Epithelial cell of esophagus (primary cell): ENCODE measurements at regions not wholly inside any gene's neighbourhood (a gene's known extent, or its start where the extent isn't known, plus 50 kb on each side); places are given as distances from the start of the nearest gene placed in this dataset.
"Not testable (repeated sequence)": the region's sequence is repeated elsewhere in the genome, so short reads cannot be mapped to it uniquely, and the experiment has no call there.

Experiments used
- DNase-seq: peaks from one replicate; pipeline ENCODE4 v3.0.0; 2010; ENCODE audit warnings: low read depth
- H3K4me3 ChIP-seq: 2 replicates; pipeline ENCODE4 v1.5.1; 2011; ENCODE audit warnings: mild to moderate bottlenecking, low read length, control low read depth
- TF ChIP-seq, protein P1 (sequence below): IDR thresholded peaks from 2 replicates; pipeline ENCODE4 v1.5.1; 2011; ENCODE audit warnings: low read depth, mild to moderate bottlenecking, low read length, control low read depth, inconsistent platforms; ENCODE audit not compliant: insufficient read depth; ENCODE audit errors: missing control alignments

DNA sequence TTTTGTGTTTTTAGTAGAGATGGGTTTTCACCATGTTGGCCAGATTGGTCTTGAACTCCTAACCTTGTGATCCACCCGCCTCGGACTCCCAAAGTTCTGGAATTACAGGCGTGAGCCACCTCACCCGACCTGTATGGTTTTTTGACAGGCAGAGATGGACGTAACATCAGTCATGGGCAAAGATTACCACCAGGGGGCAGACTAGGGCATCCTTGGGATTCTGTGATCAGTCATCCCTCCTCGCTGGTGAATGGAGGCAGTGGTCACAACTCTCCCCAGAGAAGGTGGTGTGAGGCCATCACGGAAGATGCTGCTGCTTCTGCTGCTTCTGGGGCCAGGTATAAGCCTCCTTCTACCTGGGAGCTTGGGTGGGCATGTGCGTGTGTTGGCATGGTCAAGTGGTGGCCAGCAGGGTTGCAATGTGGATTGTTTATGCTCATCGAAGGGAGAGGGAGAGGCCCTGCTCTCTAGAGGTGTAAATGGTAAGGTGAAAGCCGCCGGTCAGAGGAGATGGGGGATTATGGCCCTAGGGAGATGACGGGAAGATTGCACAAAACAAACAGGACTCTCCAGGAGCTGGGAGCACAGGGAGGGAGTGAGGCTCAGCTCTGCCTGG is 122.7 kb upstream of the PRSS1 start:
- TF ChIP-seq, protein P1, sequence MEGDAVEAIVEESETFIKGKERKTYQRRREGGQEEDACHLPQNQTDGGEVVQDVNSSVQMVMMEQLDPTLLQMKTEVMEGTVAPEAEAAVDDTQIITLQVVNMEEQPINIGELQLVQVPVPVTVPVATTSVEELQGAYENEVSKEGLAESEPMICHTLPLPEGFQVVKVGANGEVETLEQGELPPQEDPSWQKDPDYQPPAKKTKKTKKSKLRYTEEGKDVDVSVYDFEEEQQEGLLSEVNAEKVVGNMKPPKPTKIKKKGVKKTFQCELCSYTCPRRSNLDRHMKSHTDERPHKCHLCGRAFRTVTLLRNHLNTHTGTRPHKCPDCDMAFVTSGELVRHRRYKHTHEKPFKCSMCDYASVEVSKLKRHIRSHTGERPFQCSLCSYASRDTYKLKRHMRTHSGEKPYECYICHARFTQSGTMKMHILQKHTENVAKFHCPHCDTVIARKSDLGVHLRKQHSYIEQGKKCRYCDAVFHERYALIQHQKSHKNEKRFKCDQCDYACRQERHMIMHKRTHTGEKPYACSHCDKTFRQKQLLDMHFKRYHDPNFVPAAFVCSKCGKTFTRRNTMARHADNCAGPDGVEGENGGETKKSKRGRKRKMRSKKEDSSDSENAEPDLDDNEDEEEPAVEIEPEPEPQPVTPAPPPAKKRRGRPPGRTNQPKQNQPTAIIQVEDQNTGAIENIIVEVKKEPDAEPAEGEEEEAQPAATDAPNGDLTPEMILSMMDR: peak; percentile 65
- DNase-seq: peak; percentile 61

DNA sequence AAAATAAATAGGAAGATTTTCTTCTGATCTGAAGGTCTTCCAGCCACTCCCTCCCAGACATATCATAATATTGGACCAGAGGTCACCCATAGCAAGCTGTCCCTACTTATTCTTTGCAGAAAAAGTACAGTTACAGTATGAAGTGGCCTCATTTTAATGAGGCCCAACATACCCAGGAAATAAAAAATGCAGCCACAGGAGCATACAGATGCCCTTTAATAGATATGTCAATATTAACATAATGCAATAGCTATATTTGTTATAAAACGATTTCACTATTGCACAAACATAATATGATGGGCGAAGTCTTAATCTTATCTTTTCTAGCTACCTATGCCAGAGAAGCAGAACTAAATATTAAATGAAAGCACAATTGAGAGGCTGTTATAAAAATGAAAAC is 124.1 kb upstream of the PRSS1 start:
- not testable (repeated sequence) for DNase-seq, H3K4me3 ChIP-seq

More for the DNA sequence above, 122.7 kb upstream of the PRSS1 start:
- no peak overlapping the region for H3K4me3 ChIP-seq

DNA sequence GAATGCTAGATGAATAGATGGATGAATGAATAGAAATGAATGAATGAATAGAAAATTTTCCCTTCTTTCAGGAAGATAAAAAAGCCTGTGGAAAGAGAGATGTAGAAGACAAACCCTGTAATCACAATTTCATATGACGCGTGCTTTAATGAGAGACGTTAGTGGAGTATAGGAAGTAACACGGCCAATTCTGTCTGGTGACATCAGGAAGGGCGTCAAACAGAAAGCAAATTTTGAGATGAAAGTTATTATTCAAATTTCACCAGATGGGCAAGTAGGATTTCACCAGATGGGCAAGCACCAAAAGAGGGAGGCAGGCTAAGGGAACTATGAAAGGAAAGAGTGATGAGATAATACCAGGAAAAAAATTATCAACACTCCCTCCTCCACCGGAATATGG is 128.9 kb upstream of the PRSS1 start:
- no peak for DNase-seq
- TF ChIP-seq, protein P1: no peak
- no peak overlapping the region for H3K4me3 ChIP-seq

DNA sequence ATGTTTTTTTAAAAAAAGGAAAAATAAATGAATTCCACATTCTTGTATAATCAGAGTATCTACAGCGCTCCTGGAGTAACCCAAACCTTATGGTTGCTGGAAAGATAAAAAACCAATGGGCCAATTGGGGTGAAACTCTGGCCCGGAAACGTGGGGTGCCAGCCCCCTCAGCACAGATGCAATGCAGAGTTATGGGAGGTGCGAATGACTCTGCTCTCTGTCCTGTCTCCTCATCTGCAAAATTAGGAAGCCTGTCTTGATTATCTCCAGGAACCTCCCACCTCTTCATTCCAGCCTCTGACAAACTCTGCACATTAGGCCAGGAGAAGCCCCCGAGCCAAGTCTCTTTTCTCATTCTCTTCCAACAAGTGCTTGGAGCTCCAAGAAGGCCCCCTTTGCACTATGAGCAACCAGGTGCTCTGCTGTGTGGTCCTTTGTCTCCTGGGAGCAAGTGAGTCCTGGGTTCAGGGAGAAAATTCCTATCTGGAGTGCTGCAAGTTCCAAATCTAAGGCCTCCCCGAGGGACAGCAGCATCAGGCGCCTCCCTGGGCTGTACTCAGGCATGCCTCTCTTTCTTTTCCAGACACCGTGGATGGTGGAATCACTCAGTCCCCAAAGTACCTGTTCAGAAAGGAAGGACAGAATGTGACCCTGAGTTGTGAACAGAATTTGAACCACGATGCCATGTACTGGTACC is 130.5 kb upstream of the PRSS1 start:
- H3K4me3 ChIP-seq: no peak overlapping the region
- TF ChIP-seq, protein P1: no peak
- no peak for DNase-seq

DNA sequence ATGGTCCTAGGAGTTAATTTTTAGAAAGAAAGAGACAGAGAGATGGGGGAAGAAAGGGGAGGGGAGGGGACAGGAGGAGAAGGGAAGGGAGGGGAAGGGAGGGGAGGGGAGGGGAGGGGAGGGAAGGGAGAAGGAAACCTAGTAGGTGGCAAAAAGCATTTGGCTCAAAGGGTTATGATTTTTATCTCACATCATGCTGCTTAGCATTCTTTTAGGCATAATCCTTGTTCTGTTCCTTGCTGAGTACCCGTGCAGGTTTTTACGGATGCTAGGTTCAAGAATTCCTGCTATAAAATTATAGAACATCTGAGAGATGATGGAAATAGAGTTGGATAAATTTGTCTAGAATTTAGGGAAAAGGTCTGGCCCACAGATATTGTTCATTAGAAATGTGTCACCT is 132.4 kb upstream of the PRSS1 start:
- TF ChIP-seq, protein P1: no peak
- no peak overlapping the region for H3K4me3 ChIP-seq
- no peak for DNase-seq

DNA sequence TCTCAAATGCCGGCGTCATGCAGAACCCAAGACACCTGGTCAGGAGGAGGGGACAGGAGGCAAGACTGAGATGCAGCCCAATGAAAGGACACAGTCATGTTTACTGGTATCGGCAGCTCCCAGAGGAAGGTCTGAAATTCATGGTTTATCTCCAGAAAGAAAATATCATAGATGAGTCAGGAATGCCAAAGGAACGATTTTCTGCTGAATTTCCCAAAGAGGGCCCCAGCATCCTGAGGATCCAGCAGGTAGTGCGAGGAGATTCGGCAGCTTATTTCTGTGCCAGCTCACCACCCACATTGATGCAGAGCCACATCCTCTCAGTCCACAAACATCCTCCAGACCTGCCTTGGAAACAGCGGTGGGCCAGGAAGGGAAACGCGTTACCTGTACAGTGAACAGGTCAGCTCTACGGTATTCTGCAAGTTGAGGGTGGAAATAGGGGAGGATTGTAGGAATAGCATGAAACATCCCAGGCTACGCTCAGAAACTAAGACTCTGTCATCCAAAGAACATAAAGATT is 133.1 kb upstream of the PRSS1 start:
- no peak for DNase-seq
- TF ChIP-seq, protein P1: no peak
- no peak overlapping the region for H3K4me3 ChIP-seq

DNA sequence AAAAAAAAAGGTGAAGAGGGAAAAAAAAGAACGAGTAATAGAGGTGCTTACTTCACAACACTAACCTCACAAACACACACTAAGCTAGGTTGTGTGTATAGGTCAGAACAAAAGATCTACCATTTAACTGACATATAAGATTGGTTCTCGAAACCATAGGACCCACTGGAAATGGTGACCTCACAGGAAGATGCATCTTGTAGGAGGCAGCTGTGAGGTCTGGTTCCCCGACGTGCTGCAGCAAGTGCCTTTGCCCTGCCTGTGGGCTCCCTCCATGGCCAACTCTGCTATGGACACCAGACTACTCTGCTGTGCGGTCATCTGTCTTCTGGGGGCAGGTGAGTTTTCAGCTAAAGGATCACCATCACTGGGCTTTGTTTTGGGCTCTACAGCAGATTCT is 133.8 kb upstream of the PRSS1 start:
- no peak for DNase-seq
- TF ChIP-seq, protein P1: no peak
- H3K4me3 ChIP-seq: no peak overlapping the region
